GM23338 (cell line): ENCODE measurements at regions not wholly inside any gene's neighbourhood (a gene's known extent, or its start where the extent isn't known, plus 50 kb on each side); places are given as distances from the start of the nearest gene placed in this dataset.
A peak's percentile ranks its signal among the peaks of the same experiment; 100 is the strongest.

Experiments used
- ATAC-seq: fragments of 200-7000 bp; cut with Tn5 transposase; 3 replicates; pipeline ENCODE4 v1.9.1; 2020
- DNase-seq: peaks from one replicate; pipeline ENCODE4 v3.0.0-alpha.2; 2015; ENCODE audit warnings: low spot score
- H2AFZ ChIP-seq: fragments of 200-600 bp; sonication (generic); 2 replicates; pipeline ENCODE4 v1.8.0; 2016; ENCODE audit warnings: antibody characterized with exemption, mild to moderate bottlenecking, moderate library complexity
- H3F3A ChIP-seq: fragments of 200-600 bp; sonication (generic); replicated peaks from 2 replicates; pipeline ENCODE4 v1.8.0; 2017; ENCODE audit warnings: antibody characterized with exemption, mixed run types, low read depth
- H3K27ac ChIP-seq: fragments of 200-600 bp; sonication (generic); 2 replicates; pipeline ENCODE4 v1.6.1; 2016; ENCODE audit warnings: low read depth
- H3K27me3 ChIP-seq: fragments of 200-600 bp; sonication (generic); 2 replicates; pipeline ENCODE4 v1.8.0; 2016; ENCODE audit warnings: mild to moderate bottlenecking, mixed run types, moderate library complexity; ENCODE audit not compliant: insufficient read depth
- H3K36me3 ChIP-seq: fragments of 200-600 bp; sonication (generic); 2 replicates; pipeline ENCODE4 v1.8.0; 2016; ENCODE audit warnings: mild to moderate bottlenecking; ENCODE audit not compliant: insufficient read depth
- H3K4me1 ChIP-seq: fragments of 200-600 bp; sonication (generic); 2 replicates; pipeline ENCODE4 v1.8.0; 2016; ENCODE audit warnings: mild to moderate bottlenecking, moderate library complexity; ENCODE audit not compliant: insufficient read depth
- H3K4me2 ChIP-seq: fragments of 200-600 bp; sonication (generic); 2 replicates; pipeline ENCODE4 v1.7.1; 2017; ENCODE audit warnings: mixed run types
- H3K4me3 ChIP-seq: fragments of 200-600 bp; sonication (generic); 2 replicates; pipeline ENCODE4 v1.6.1; 2016; ENCODE audit warnings: mixed run types
- H3K79me2 ChIP-seq: fragments of 200-600 bp; sonication (generic); replicated peaks from 2 replicates; pipeline ENCODE4 v1.8.0; 2017; ENCODE audit warnings: mild to moderate bottlenecking; ENCODE audit not compliant: insufficient read depth
- H3K9me2 ChIP-seq: fragments of 200-600 bp; sonication (generic); 2 replicates; pipeline ENCODE4 v1.8.0; 2017; ENCODE audit not compliant: insufficient read depth
- H4K20me1 ChIP-seq: fragments of 200-600 bp; sonication (generic); replicated peaks from 2 replicates; pipeline ENCODE4 v1.8.0; 2017; ENCODE audit warnings: mild to moderate bottlenecking; ENCODE audit not compliant: insufficient read depth
- H3K27ac Mint-ChIP-seq: 2 replicates; pipeline ENCODE4 v1.8.0; 2020; ENCODE audit warnings: inconsistent platforms, mild to moderate bottlenecking, moderate library complexity, mixed read lengths
- H3K27me3 Mint-ChIP-seq: 3 replicates; pipeline ENCODE4 v1.8.0; 2022; ENCODE audit warnings: low read depth, mild to moderate bottlenecking, moderate library complexity, mixed read lengths, inconsistent platforms; ENCODE audit not compliant: insufficient read depth, poor library complexity
- H3K36me3 Mint-ChIP-seq: 3 replicates; pipeline ENCODE4 v1.8.0; 2021; ENCODE audit warnings: low read depth, mild to moderate bottlenecking, inconsistent platforms, moderate library complexity, mixed read lengths
- H3K4me1 Mint-ChIP-seq: 3 replicates; pipeline ENCODE4 v1.8.0; 2020; ENCODE audit warnings: mild to moderate bottlenecking, inconsistent platforms, mixed read lengths
- H3K4me3 Mint-ChIP-seq: 3 replicates; pipeline ENCODE4 v1.8.0; 2021; ENCODE audit warnings: moderate library complexity, mild to moderate bottlenecking, inconsistent platforms, mixed read lengths
- H3K9me3 Mint-ChIP-seq: 3 replicates; pipeline ENCODE4 v1.8.0; 2020; ENCODE audit warnings: moderate library complexity, mild to moderate bottlenecking, inconsistent platforms, mixed read lengths
- CREB1 ChIP-seq: fragments of 250-450 bp; sonication (Bioruptor Pico); IDR thresholded peaks from 2 replicates; pipeline ENCODE4 v1.5.0; 2020; ENCODE audit warnings: low read depth, mild to moderate bottlenecking, moderate library complexity
- CTCF ChIP-seq, 2 experiments: fragments of 200-600 bp in 1 of 2; sonication (generic) in 1 of 2; conservative IDR thresholded peaks; 2 replicates each; pipeline versions ENCODE4 v1.5.1 to v1.6.1; 2016 to 2017; ENCODE audit warnings: antibody characterized with exemption in 2 of 2, low read depth in 2 of 2, mild to moderate bottlenecking in 2 of 2, moderate library complexity in 1 of 2
- ETS1 ChIP-seq: IDR thresholded peaks from 2 replicates; pipeline ENCODE4 v1.6.1; 2016; ENCODE audit warnings: antibody characterized with exemption
- EZH2 ChIP-seq: fragments of 200-600 bp; sonication (generic); IDR thresholded peaks from one replicate; pipeline ENCODE4 v1.8.0; 2017; ENCODE audit warnings: antibody characterized with exemption, mild to moderate bottlenecking, low read depth; ENCODE audit not compliant: unreplicated experiment
- EZH2phosphoT487 ChIP-seq: fragments of 200-600 bp; sonication (generic); IDR thresholded peaks from one replicate; pipeline ENCODE4 v1.8.1; 2018; ENCODE audit warnings: antibody characterized with exemption; ENCODE audit not compliant: unreplicated experiment
- JUNB ChIP-seq: IDR thresholded peaks from one replicate; pipeline ENCODE4 v1.6.1; 2016; ENCODE audit warnings: antibody characterized with exemption; ENCODE audit not compliant: unreplicated experiment
- NANOG ChIP-seq: IDR thresholded peaks from 2 replicates; pipeline ENCODE4 v1.6.1; 2016; ENCODE audit warnings: antibody characterized with exemption, borderline replicate concordance
- REST ChIP-seq: IDR thresholded peaks from one replicate; pipeline ENCODE4 v1.6.1; 2018; ENCODE audit warnings: antibody characterized with exemption; ENCODE audit not compliant: unreplicated experiment
- ZNF114 ChIP-seq: fragments of 250-450 bp; sonication (Bioruptor Pico); IDR thresholded peaks from 2 replicates; pipeline ENCODE4 v1.5.0; 2020; ENCODE audit warnings: mild to moderate bottlenecking, moderate library complexity
- ZNF331 ChIP-seq: fragments of 250-450 bp; sonication (Bioruptor Pico); IDR thresholded peaks from 2 replicates; pipeline ENCODE4 v1.5.0; 2020; ENCODE audit warnings: low read depth, mild to moderate bottlenecking, moderate library complexity

GRCh38 chr3:162338514-162338913 lies 841.9 kb downstream of the OTOL1 start:
- H3K9me3 Mint-ChIP-seq = peaks cover 19% of the 10 kb centered on the region
- H3K36me3 Mint-ChIP-seq = peaks cover 16% of the 10 kb centered on the region; the same call in 2 of the 3 replicates
- Histone ChIP-seq H3K4me3 (no peak overlapping the region), H3K27me3 (no peaks in the 10 kb centered on the region), H3K79me2 (no peaks in the 10 kb centered on the region), H3K4me1 (no peaks in the 10 kb centered on the region), H3K36me3 (peaks cover 6% of the 10 kb centered on the region; the same call in 1 of the 2 replicates), H3K9me2 (0 out of 2 replicates have a peak, but pooled peaks cover 4% of the 10 kb centered on the region), H3F3A (no peaks in the 10 kb centered on the region), H2AFZ (no peak overlapping the region), H4K20me1 (no peaks in the 10 kb centered on the region), H3K4me2 (no peak overlapping the region), H3K27ac (no peak overlapping the region)
- H3K27me3 Mint-ChIP-seq = no peaks in the 10 kb centered on the region
- no peak for TF ChIP-seq ETS1
- TF ChIP-seq REST = no peak
- no peak for TF ChIP-seq EZH2phosphoT487
- no peak for TF ChIP-seq CREB1 (CRISPR knock-in tag)
- TF ChIP-seq ZNF114 (CRISPR knock-in tag) = no peak
- no peak for TF ChIP-seq CTCF (conservative IDR thresholded peaks at IDR 0.05; ENCODE audit: low read depth in 2 of 2)
- TF ChIP-seq NANOG = no peak
- no peak for TF ChIP-seq EZH2
- TF ChIP-seq JUNB = no peak
- TF ChIP-seq ZNF331 (CRISPR knock-in tag) = no peak
- H3K4me1 Mint-ChIP-seq = no peaks in the 10 kb centered on the region
- DNase-seq (no peak), ATAC-seq (no peak)
- H3K4me3 Mint-ChIP-seq = no peak overlapping the region
- H3K27ac Mint-ChIP-seq = no peak overlapping the region

- Histone ChIP-seq H3K4me1 (no peaks in the 10 kb centered on the region), H4K20me1 (no peaks in the 10 kb centered on the region), H3K4me3 (no peak overlapping the region), H3K9me2 (no peaks in the 10 kb centered on the region), H3K27ac (no peak overlapping the region), H3K27me3 (no peaks in the 10 kb centered on the region), H3K36me3 (no peaks in the 10 kb centered on the region), H3K4me2 (no peak overlapping the region), H3F3A (no peaks in the 10 kb centered on the region), H2AFZ (peak overlapping the region; percentile 38; the same call in 1 of the 2 replicates), H3K79me2 (no peaks in the 10 kb centered on the region)
- TF ChIP-seq EZH2 (no peak), ZNF114 (CRISPR knock-in tag) (no peak)
- Mint-ChIP-seq H3K36me3 (no peaks in the 10 kb centered on the region), H3K27me3 (no peaks in the 10 kb centered on the region), H3K4me1 (no peaks in the 10 kb centered on the region), H3K27ac (no peak overlapping the region), H3K4me3 (no peak overlapping the region), H3K9me3 (no peaks in the 10 kb centered on the region)
- ATAC-seq (no peak), DNase-seq (no peak)
Observed at GRCh38 chr3:162348912-162349311, 852.3 kb downstream of the OTOL1 start.
